HCT116 (cell line): ENCODE measurements at regions not wholly inside any gene's neighbourhood (a gene's known extent, or its start where the extent isn't known, plus 50 kb on each side); places are given as distances from the start of the nearest gene placed in this dataset.
A peak's percentile ranks its signal among the peaks of the same experiment; 100 is the strongest.

Experiments
- ATAC-seq: fragments of 200-7000 bp; cut with Tn5 transposase; 2 replicates; pipeline ENCODE4 v1.9.1; 2020; ENCODE audit warnings: mild to moderate bottlenecking, moderate library complexity
- BruUV-seq: library from RNA; stranded (reverse); fragments of 400-500 nt; replicated peaks from 2 replicates; lab custom pipeline; 2021; lab: Mats Ljungman, UMichigan
- CTCF ChIA-PET: fragments of 300-600 bp; sonication (Branson Sonifier 250); formaldehyde crosslinking; loops from one replicate; lab custom pipeline; 2021; ENCODE audit warnings: antibody characterized with exemption; lab: Charles Lee
- POLR2A ChIA-PET: fragments of 300-600, 350-600 bp; sonication (Branson Sonifier 250); formaldehyde crosslinking; loops from one replicate; lab custom pipeline; 2021; ENCODE audit warnings: antibody characterized with exemption; lab: Charles Lee
- RAD21 ChIA-PET, 2 experiments: fragments of 300-600 bp; sonication (Branson Sonifier 250); formaldehyde crosslinking; loops; one replicate each; lab custom pipeline; 2023; ENCODE audit warnings: low total read pairs in 2 of 2; ENCODE audit not compliant: uncharacterized antibody in 2 of 2, unreplicated experiment in 2 of 2, low non-redundant PET in 1 of 2; lab: Charles Lee
- DNase-seq: peaks from one replicate; pipeline ENCODE4 v3.0.0-alpha.2; 2010; ENCODE audit warnings: low read depth, low spot score
- H2AFZ ChIP-seq: fragments of 200-600 bp; shearing (Covaris generic), sonication (generic); 2 replicates; pipeline ENCODE4 v1.6.1; 2017; ENCODE audit warnings: low read depth, mixed run types, mixed read lengths, antibody characterized with exemption, low read length; ENCODE audit not compliant: poor library complexity, severe bottlenecking
- H3K27ac ChIP-seq: 2 replicates; pipeline ENCODE4 v1.5.1; 2012; ENCODE audit warnings: low read depth, low read length
- H3K27me3 ChIP-seq: fragments of 200-600 bp; sonication (generic); 2 replicates; pipeline ENCODE4 v1.6.1; 2016; ENCODE audit warnings: mixed run types, low read length, mixed read lengths; ENCODE audit not compliant: insufficient read depth
- H3K36me3 ChIP-seq, 2 experiments: fragments of 200-500 bp in 1 of 2; fragments of 200-600 bp in 1 of 2; sonication (Bioruptor generic) in 1 of 2; sonication (generic) in 1 of 2; 2 replicates each; pipeline versions ENCODE4 v1.5.1 to v1.6.1; 2014 to 2016; ENCODE audit warnings: low read length in 2 of 2, inconsistent platforms in 1 of 2, mixed read lengths in 1 of 2, mixed run types in 1 of 2; ENCODE audit not compliant: insufficient read depth in 2 of 2, control insufficient read depth in 1 of 2
- H3K4me1 ChIP-seq, 2 experiments: fragments of 200-600 bp in 1 of 2; sonication (generic) in 1 of 2; 2 replicates each; pipeline versions ENCODE4 v1.5.1 to v1.6.1; 2012 to 2017; ENCODE audit warnings: low read length in 2 of 2, inconsistent platforms in 1 of 2, mild to moderate bottlenecking in 1 of 2, mixed read lengths in 1 of 2, mixed run types in 1 of 2, moderate library complexity in 1 of 2; ENCODE audit not compliant: insufficient read depth in 2 of 2, control insufficient read depth in 1 of 2
- H3K4me2 ChIP-seq: fragments of 200-600 bp; sonication (generic); 2 replicates; pipeline ENCODE4 v1.6.1; 2017; ENCODE audit warnings: mixed run types, low read length, mixed read lengths
- H3K4me3 ChIP-seq, 2 experiments: fragments of 200-600 bp in 1 of 2; sonication (generic) in 1 of 2; replicated peaks in 1 of 2; 2 replicates each; pipeline ENCODE4 v1.5.1; 2011 to 2016; ENCODE audit warnings: low read length in 2 of 2, control low read depth in 1 of 2, low read depth in 1 of 2, mild to moderate bottlenecking in 1 of 2, mixed read lengths in 1 of 2, mixed run types in 1 of 2
- H3K79me2 ChIP-seq: fragments of 200-600 bp; sonication (generic); 2 replicates; pipeline ENCODE4 v1.6.1; 2017; ENCODE audit warnings: mild to moderate bottlenecking, mixed run types, low read length, moderate library complexity, mixed read lengths; ENCODE audit not compliant: insufficient read depth
- H3K9ac ChIP-seq: fragments of 200-600 bp; sonication (generic); 2 replicates; pipeline ENCODE4 v1.6.1; 2016; ENCODE audit warnings: low read length, mixed read lengths
- H3K9me2 ChIP-seq: fragments of 200-600 bp; sonication (generic), shearing (Covaris generic); 2 replicates; pipeline ENCODE4 v1.6.1; 2017; ENCODE audit warnings: mixed run types, mild to moderate bottlenecking, moderate library complexity; ENCODE audit not compliant: insufficient read depth
- H3K9me3 ChIP-seq, 2 experiments: fragments of 200-500 bp in 1 of 2; fragments of 200-600 bp in 1 of 2; sonication (Bioruptor generic) in 1 of 2; sonication (generic) in 1 of 2; 2 replicates each; pipeline ENCODE4 v1.6.1; 2014 to 2017; ENCODE audit warnings: low read length in 2 of 2, mixed read lengths in 2 of 2, inconsistent platforms in 1 of 2, low read depth in 1 of 2, mild to moderate bottlenecking in 1 of 2, mixed run types in 1 of 2, moderate library complexity in 1 of 2; ENCODE audit not compliant: control insufficient read depth in 1 of 2, insufficient read depth in 1 of 2
- H4K20me1 ChIP-seq: fragments of 200-600 bp; sonication (generic), shearing (Covaris generic); 2 replicates; pipeline ENCODE4 v1.6.1; 2017; ENCODE audit warnings: mixed run types, mild to moderate bottlenecking, moderate library complexity; ENCODE audit not compliant: insufficient read depth
- ATF3 ChIP-seq: IDR thresholded peaks from 2 replicates; pipeline ENCODE4 v1.6.1; 2012
- CBX3 ChIP-seq: IDR thresholded peaks from 2 replicates; pipeline ENCODE4 v1.6.1; 2012; ENCODE audit warnings: low read depth
- CEBPB ChIP-seq: IDR thresholded peaks from 2 replicates; pipeline ENCODE4 v1.6.1; 2012; ENCODE audit warnings: low read depth
- EZH2 ChIP-seq: fragments of 200-600 bp; sonication (generic); IDR thresholded peaks from 2 replicates; pipeline ENCODE4 v1.6.1; 2017; ENCODE audit warnings: antibody characterized with exemption, mixed run types
- EZH2phosphoT487 ChIP-seq: fragments of 200-600 bp; IDR thresholded peaks from 2 replicates; pipeline ENCODE4 v1.6.1; 2018; ENCODE audit warnings: antibody characterized with exemption, borderline replicate concordance
- POLR2A ChIP-seq: IDR thresholded peaks from 2 replicates; pipeline ENCODE4 v1.7.0; 2011; ENCODE audit warnings: borderline replicate concordance; ENCODE audit not compliant: insufficient read depth, insufficient read length; ENCODE audit errors: extremely low read depth
- POLR2AphosphoS5 ChIP-seq: IDR thresholded peaks from 2 replicates; pipeline ENCODE4 v1.6.1; 2011; ENCODE audit warnings: mild to moderate bottlenecking, low read depth, low read length, moderate library complexity
- REST ChIP-seq: IDR thresholded peaks from 2 replicates; pipeline ENCODE4 v1.6.1; 2012; ENCODE audit warnings: low read depth
- SRF ChIP-seq: IDR thresholded peaks from 2 replicates; pipeline ENCODE4 v1.6.1; 2012; ENCODE audit warnings: low read depth
- TCF7L2 ChIP-seq: IDR thresholded peaks from 2 replicates; pipeline ENCODE4 v1.7.0; 2011; ENCODE audit warnings: borderline replicate concordance, inconsistent platforms; ENCODE audit not compliant: insufficient read depth, insufficient read length; ENCODE audit errors: extremely low read depth
- ZBTB33 ChIP-seq: IDR thresholded peaks from 2 replicates; pipeline ENCODE4 v1.6.1; 2011; ENCODE audit warnings: mild to moderate bottlenecking, low read length, moderate library complexity; ENCODE audit not compliant: insufficient replicate concordance; ENCODE audit errors: extremely low read depth
- intact Hi-C: fragments of 100-400 bp; cut with micrococcal nuclease; formaldehyde crosslinking; loops from 2 replicates; pipeline ENCODE4 v1.10.0; 2022
- TF ChIP-seq, protein P1 (sequence below), 3 experiments: fragments of 200-600 bp in 1 of 3; sonication (generic) in 1 of 3; IDR thresholded peaks in 2 of 3; conservative IDR thresholded peaks in 1 of 3; 2 replicates each; pipeline ENCODE4 v1.5.1; 2012 to 2017; ENCODE audit warnings: low read depth in 2 of 3, low read length in 2 of 3, antibody characterized with exemption in 1 of 3, borderline replicate concordance in 1 of 3, control low read depth in 1 of 3, mild to moderate bottlenecking in 1 of 3, mixed read lengths in 1 of 3, mixed run types in 1 of 3, moderate library complexity in 1 of 3; ENCODE audit not compliant: insufficient read depth in 1 of 3

DNA sequence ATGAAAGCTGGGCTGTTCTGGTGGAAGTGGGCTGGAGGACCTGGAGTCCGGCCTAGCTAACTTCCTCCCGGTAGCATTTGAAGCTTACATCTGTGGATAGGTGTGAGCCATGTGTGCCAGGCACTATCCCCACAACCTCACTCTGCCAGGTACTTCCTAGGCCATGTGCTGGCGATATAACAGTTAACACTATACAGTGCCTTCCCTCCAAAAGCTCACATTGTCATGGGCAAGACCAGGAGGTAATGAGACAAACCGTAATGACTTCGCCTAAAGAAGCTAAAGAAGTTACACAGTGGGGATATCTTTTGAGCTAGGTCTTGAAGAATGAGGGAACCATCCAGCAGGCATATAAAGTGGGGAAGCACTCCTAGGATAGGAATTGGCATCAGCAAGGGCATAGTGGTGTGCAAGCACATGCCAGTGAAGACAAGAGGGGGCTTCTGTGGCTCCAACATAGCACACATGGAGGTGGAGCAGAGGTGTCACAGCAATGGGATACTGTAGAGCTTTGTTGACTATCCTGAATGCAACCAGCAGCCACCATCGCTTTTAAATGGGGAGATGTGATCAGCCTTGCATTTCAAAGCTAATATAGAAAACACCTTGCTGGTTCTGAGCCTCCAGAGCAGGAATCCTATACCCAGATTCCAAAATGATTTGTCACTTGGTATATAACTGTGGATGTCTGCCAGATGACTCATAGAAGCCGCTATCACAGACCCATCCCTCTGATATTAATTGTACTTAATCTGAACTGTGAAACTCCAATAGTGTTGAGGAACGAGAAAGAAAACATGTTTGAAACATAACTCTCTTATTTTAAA lies 466.3 kb downstream of the LMO4 start (continued):
- TF ChIP-seq REST (no peak), TCF7L2 (no peak), CBX3 (peak; percentile 35)

DNA sequence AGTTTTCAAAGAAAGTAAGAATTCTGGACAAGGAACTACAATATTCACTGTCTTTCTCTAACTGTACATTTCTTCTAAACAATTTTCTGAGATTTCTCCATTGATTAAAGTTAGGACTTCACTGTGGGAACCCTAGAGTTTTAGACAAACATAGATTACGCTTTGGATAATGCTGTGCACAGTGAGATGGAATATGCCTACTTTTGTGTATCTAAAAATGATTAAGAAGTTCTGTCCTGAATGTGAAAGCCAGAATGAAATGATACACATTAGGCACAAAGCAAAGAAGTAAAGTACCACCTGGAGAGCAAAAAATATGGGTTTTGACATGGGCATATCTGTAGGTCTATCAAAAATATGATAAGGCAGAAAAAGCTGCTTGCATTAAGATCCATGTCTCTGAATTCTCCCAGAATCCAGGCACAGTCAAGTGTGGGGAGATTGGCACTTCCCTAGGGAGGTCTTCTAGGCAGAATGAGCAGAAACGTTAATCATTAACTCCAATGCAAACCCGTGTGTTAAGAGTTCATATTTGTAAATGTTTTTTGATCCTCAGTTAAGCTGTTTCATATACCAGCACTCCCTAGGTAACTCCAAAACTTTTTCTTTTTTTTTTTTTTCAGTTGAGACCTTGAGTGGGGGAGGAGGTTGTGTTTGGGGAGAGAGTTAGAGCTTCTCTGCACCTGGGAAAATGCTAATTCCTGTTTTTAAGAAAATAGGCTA lies 467.1 kb downstream of the LMO4 start:
- Histone ChIP-seq H3K4me1 (peaks cover 23 to 35% of the 10 kb centered on the region in 2 experiments), H3K9me3 (no peaks in the 10 kb centered on the region), H3K4me2 (peak overlapping the region; percentile 70), H3K36me3 (no peaks in the 10 kb centered on the region), H3K27ac (peak overlapping the region; percentile 61; the same call in 1 of the 2 replicates), H2AFZ (peak overlapping the region; percentile 96), H4K20me1 (no peaks in the 10 kb centered on the region), H3K9me2 (no peaks in the 10 kb centered on the region), H3K27me3 (no peaks in the 10 kb centered on the region), H3K79me2 (no peaks in the 10 kb centered on the region), H3K4me3 (peak overlapping the region in 1 of 2 experiments; percentile 37; a peak in 2 of 4 replicates), H3K9ac (no peak overlapping the region)
- intact Hi-C loops = loop anchor here (10.0 kb wide), 1 partner anchor 159 kb away; no protein-coding TSS in a partner anchor
- ChIA-PET CTCF (no interaction called here), POLR2A (interaction anchor here (1.2 kb wide), 2 partner anchors 10 to 11 kb away, joined by 3 to 4 read pairs; no protein-coding TSS in a partner anchor), RAD21 (interaction anchor here in 1 of 2 experiments (0.7 kb wide), 1 partner anchor 27 kb away, joined by 3 read pairs; no protein-coding TSS in a partner anchor)
- peak; percentile 53 for ATAC-seq
- no peak for DNase-seq
- BruUV-seq = no TSS peak
- TF ChIP-seq, protein P1, sequence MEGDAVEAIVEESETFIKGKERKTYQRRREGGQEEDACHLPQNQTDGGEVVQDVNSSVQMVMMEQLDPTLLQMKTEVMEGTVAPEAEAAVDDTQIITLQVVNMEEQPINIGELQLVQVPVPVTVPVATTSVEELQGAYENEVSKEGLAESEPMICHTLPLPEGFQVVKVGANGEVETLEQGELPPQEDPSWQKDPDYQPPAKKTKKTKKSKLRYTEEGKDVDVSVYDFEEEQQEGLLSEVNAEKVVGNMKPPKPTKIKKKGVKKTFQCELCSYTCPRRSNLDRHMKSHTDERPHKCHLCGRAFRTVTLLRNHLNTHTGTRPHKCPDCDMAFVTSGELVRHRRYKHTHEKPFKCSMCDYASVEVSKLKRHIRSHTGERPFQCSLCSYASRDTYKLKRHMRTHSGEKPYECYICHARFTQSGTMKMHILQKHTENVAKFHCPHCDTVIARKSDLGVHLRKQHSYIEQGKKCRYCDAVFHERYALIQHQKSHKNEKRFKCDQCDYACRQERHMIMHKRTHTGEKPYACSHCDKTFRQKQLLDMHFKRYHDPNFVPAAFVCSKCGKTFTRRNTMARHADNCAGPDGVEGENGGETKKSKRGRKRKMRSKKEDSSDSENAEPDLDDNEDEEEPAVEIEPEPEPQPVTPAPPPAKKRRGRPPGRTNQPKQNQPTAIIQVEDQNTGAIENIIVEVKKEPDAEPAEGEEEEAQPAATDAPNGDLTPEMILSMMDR (IDR thresholded peaks at IDR 0.05 in 2 of 3, conservative IDR thresholded peaks at IDR 0.05 in 1 of 3; ENCODE audit: borderline replicate concordance in 1 of 3, insufficient read depth in 1 of 3, low read depth in 2 of 3, low read length in 2 of 3) = no peak
- TF ChIP-seq ATF3 (no peak), CEBPB (no peak), SRF (no peak), EZH2 (no peak), EZH2phosphoT487 (no peak), POLR2AphosphoS5 (no peak), ZBTB33 (no peak), POLR2A (no peak)
